ENCODE measurements at regions not wholly inside any gene's neighbourhood (a gene's known extent, or its start where the extent isn't known, plus 50 kb on each side); places are given as distances from the start of the nearest gene placed in this dataset.
"Not testable (repeated sequence)": the region's sequence is repeated elsewhere in the genome, so short reads cannot be mapped to it uniquely, and the experiment has no call there.

GRCh38 chr9:108049671-108050494, 560.3 kb upstream of the KLF4 start:
- no peak for DNase-seq

- DNase-seq, result no peak
Measured at GRCh38 chr9:108049026-108049607, 559.5 kb upstream of the KLF4 start.

- DNase-seq, result no peak
Measured at GRCh38 chr9:108048406-108049025, 558.9 kb upstream of the KLF4 start.

- not testable (repeated sequence) for DNase-seq
Measured at GRCh38 chr9:108047777-108048176, 558.2 kb upstream of the KLF4 start.

GRCh38 chr9:108047264-108047663, 557.7 kb upstream of the KLF4 start:
- DNase-seq, result no peak

- no peak for DNase-seq
Measured at GRCh38 chr9:108045851-108046250, 556.3 kb upstream of the KLF4 start.

- no peak for DNase-seq
Measured at GRCh38 chr9:108043585-108043984, 554.0 kb upstream of the KLF4 start.

GRCh38 chr9:108041551-108041950, 552.0 kb upstream of the KLF4 start:
- DNase-seq, result no peak

- no peak for DNase-seq
Measured at GRCh38 chr9:108040783-108041182, 551.2 kb upstream of the KLF4 start.

GRCh38 chr9:108039493-108039892, 549.9 kb upstream of the KLF4 start:
- no peak for DNase-seq

GRCh38 chr9:108039012-108039411, 549.4 kb upstream of the KLF4 start:
- no peak for DNase-seq

- DNase-seq, result no peak
Measured at GRCh38 chr9:108035487-108035886, 545.9 kb upstream of the KLF4 start.

- no peak for DNase-seq
Measured at GRCh38 chr9:108033976-108034964, 544.7 kb upstream of the KLF4 start.

GRCh38 chr9:108032079-108032478, 542.5 kb upstream of the KLF4 start:
- not testable (repeated sequence) for DNase-seq

- DNase-seq, result not testable (repeated sequence)
Measured at GRCh38 chr9:108031221-108031620, 541.7 kb upstream of the KLF4 start.

- DNase-seq, result not testable (repeated sequence)
Measured at GRCh38 chr9:108026718-108027117, 537.1 kb upstream of the KLF4 start.

GRCh38 chr9:108024604-108025003, 535.0 kb upstream of the KLF4 start:
- no peak for DNase-seq

- no peak for DNase-seq
Measured at GRCh38 chr9:108022246-108022935, 532.8 kb upstream of the KLF4 start.

- no peak for DNase-seq
Measured at GRCh38 chr9:108021096-108021710, 531.6 kb upstream of the KLF4 start.

GRCh38 chr9:108019821-108020220, 530.3 kb upstream of the KLF4 start:
- no peak for DNase-seq

GRCh38 chr9:108017671-108018070, 528.1 kb upstream of the KLF4 start:
- DNase-seq, result no peak

- no peak for DNase-seq
Measured at GRCh38 chr9:108016446-108016845, 526.9 kb upstream of the KLF4 start.
